ENCODE measurements at regions not wholly inside any gene's neighbourhood (a gene's known extent, or its start where the extent isn't known, plus 50 kb on each side); places are given as distances from the start of the nearest gene placed in this dataset.

- Mint-ChIP-seq H3K4me3 (no peak overlapping the region), H3K36me3 (ENCODE audit: low read depth) (no peaks in the 10 kb centered on the region), H3K9me3 (no peaks in the 10 kb centered on the region), H3K27ac (no peak overlapping the region), H3K4me1 (no peaks in the 10 kb centered on the region), H3K27me3 (no peaks in the 10 kb centered on the region)
- CTCF ChIA-PET: no interaction called here
- DNase-seq: no peak
- POLR2A ChIA-PET: no interaction called here
Observed at GRCh38 chr9:86643946-86644674, 289.9 kb upstream of the TUT7 start.

GRCh38 chr9:86642721-86643120 lies 288.5 kb upstream of the TUT7 start:
- peaks cover 2% of the 10 kb centered on the region for H3K27me3 Mint-ChIP-seq
- ChIA-PET POLR2A (no interaction called here), CTCF (no interaction called here)
- DNase-seq: no peak
- H3K36me3 Mint-ChIP-seq (ENCODE audit: low read depth): no peaks in the 10 kb centered on the region
- no peak overlapping the region for H3K27ac Mint-ChIP-seq
- H3K4me3 Mint-ChIP-seq: no peak overlapping the region
- no peaks in the 10 kb centered on the region for H3K9me3 Mint-ChIP-seq
- no peaks in the 10 kb centered on the region for H3K4me1 Mint-ChIP-seq

GRCh38 chr9:86641970-86642369 lies 287.8 kb upstream of the TUT7 start:
- no peak for DNase-seq
- ChIA-PET POLR2A (no interaction called here), CTCF (no interaction called here)
- Mint-ChIP-seq H3K27ac (no peak overlapping the region), H3K4me1 (no peaks in the 10 kb centered on the region), H3K36me3 (ENCODE audit: low read depth) (no peaks in the 10 kb centered on the region), H3K4me3 (no peak overlapping the region), H3K27me3 (peaks cover 2% of the 10 kb centered on the region), H3K9me3 (no peaks in the 10 kb centered on the region)

- H3K4me1 Mint-ChIP-seq: no peaks in the 10 kb centered on the region
- H3K36me3 Mint-ChIP-seq (ENCODE audit: low read depth): no peaks in the 10 kb centered on the region
- DNase-seq: no peak
- H3K27ac Mint-ChIP-seq: no peak overlapping the region
- CTCF ChIA-PET: no interaction called here
- no peaks in the 10 kb centered on the region for H3K9me3 Mint-ChIP-seq
- H3K27me3 Mint-ChIP-seq: peaks cover 4% of the 10 kb centered on the region
- no peak overlapping the region for H3K4me3 Mint-ChIP-seq
- POLR2A ChIA-PET: no interaction called here
Observed at GRCh38 chr9:86639899-86640379, 285.7 kb upstream of the TUT7 start.

GRCh38 chr9:86639287-86639686 lies 285.1 kb upstream of the TUT7 start:
- DNase-seq: no peak
- POLR2A ChIA-PET: no interaction called here
- no peaks in the 10 kb centered on the region for H3K4me1 Mint-ChIP-seq
- no peak overlapping the region for H3K4me3 Mint-ChIP-seq
- CTCF ChIA-PET: interaction anchor here (1.3 to 1.7 kb wide), 2 partner anchors 206 to 686 kb away, joined by 3 read pairs; no protein-coding TSS in a partner anchor
- no peaks in the 10 kb centered on the region for H3K36me3 Mint-ChIP-seq (ENCODE audit: low read depth)
- H3K27me3 Mint-ChIP-seq: peaks cover 4% of the 10 kb centered on the region
- no peak overlapping the region for H3K27ac Mint-ChIP-seq
- H3K9me3 Mint-ChIP-seq: no peaks in the 10 kb centered on the region

GRCh38 chr9:86638109-86638508 lies 283.9 kb upstream of the TUT7 start:
- H3K27me3 Mint-ChIP-seq: peaks cover 4% of the 10 kb centered on the region
- H3K36me3 Mint-ChIP-seq (ENCODE audit: low read depth): no peaks in the 10 kb centered on the region
- H3K9me3 Mint-ChIP-seq: no peaks in the 10 kb centered on the region
- ChIA-PET CTCF (interaction anchor here (0.7 to 2.1 kb wide), 5 partner anchors 205 to 687 kb away, joined by 3 to 4 read pairs (median 3); no protein-coding TSS in a partner anchor), POLR2A (no interaction called here)
- no peak overlapping the region for H3K27ac Mint-ChIP-seq
- H3K4me1 Mint-ChIP-seq: no peaks in the 10 kb centered on the region
- no peak for DNase-seq
- H3K4me3 Mint-ChIP-seq: no peak overlapping the region

- no peaks in the 10 kb centered on the region for H3K9me3 Mint-ChIP-seq
- H3K4me3 Mint-ChIP-seq: no peak overlapping the region
- H3K27ac Mint-ChIP-seq: no peak overlapping the region
- H3K36me3 Mint-ChIP-seq (ENCODE audit: low read depth): no peaks in the 10 kb centered on the region
- POLR2A ChIA-PET: no interaction called here
- no peaks in the 10 kb centered on the region for H3K4me1 Mint-ChIP-seq
- no peak for DNase-seq
- H3K27me3 Mint-ChIP-seq: peaks cover 4% of the 10 kb centered on the region
- CTCF ChIA-PET: interaction anchor here (0.8 to 2.1 kb wide), 2 partner anchors 237 to 684 kb away, joined by 4 read pairs; no protein-coding TSS in a partner anchor
Observed at GRCh38 chr9:86637515-86637914, 283.3 kb upstream of the TUT7 start.

GRCh38 chr9:86636519-86636918 lies 282.3 kb upstream of the TUT7 start:
- ChIA-PET CTCF (no interaction called here), POLR2A (no interaction called here)
- no peak for DNase-seq
- H3K27me3 Mint-ChIP-seq: peaks cover 5% of the 10 kb centered on the region
- no peaks in the 10 kb centered on the region for H3K9me3 Mint-ChIP-seq
- no peaks in the 10 kb centered on the region for H3K36me3 Mint-ChIP-seq (ENCODE audit: low read depth)
- no peak overlapping the region for H3K27ac Mint-ChIP-seq
- H3K4me1 Mint-ChIP-seq: no peaks in the 10 kb centered on the region
- no peak overlapping the region for H3K4me3 Mint-ChIP-seq

GRCh38 chr9:86636038-86636437 lies 281.8 kb upstream of the TUT7 start:
- DNase-seq: no peak
- peaks cover 5% of the 10 kb centered on the region for H3K27me3 Mint-ChIP-seq
- ChIA-PET POLR2A (no interaction called here), CTCF (no interaction called here)
- H3K27ac Mint-ChIP-seq: no peak overlapping the region
- H3K4me3 Mint-ChIP-seq: no peak overlapping the region
- H3K36me3 Mint-ChIP-seq (ENCODE audit: low read depth): no peaks in the 10 kb centered on the region
- H3K9me3 Mint-ChIP-seq: no peaks in the 10 kb centered on the region
- no peaks in the 10 kb centered on the region for H3K4me1 Mint-ChIP-seq

GRCh38 chr9:86634501-86634900 lies 280.3 kb upstream of the TUT7 start:
- DNase-seq: no peak
- Mint-ChIP-seq H3K27ac (no peak overlapping the region), H3K4me3 (no peak overlapping the region), H3K4me1 (no peaks in the 10 kb centered on the region), H3K9me3 (no peaks in the 10 kb centered on the region), H3K27me3 (peaks cover 5% of the 10 kb centered on the region), H3K36me3 (ENCODE audit: low read depth) (no peaks in the 10 kb centered on the region)
- POLR2A ChIA-PET: no interaction called here
- CTCF ChIA-PET: no interaction called here

- no peak overlapping the region for H3K4me3 Mint-ChIP-seq
- H3K36me3 Mint-ChIP-seq (ENCODE audit: low read depth): no peaks in the 10 kb centered on the region
- ChIA-PET CTCF (no interaction called here), POLR2A (no interaction called here)
- H3K27ac Mint-ChIP-seq: no peak overlapping the region
- H3K4me1 Mint-ChIP-seq: no peaks in the 10 kb centered on the region
- DNase-seq: no peak
- H3K9me3 Mint-ChIP-seq: no peaks in the 10 kb centered on the region
- peaks cover 5% of the 10 kb centered on the region for H3K27me3 Mint-ChIP-seq
Observed at GRCh38 chr9:86633945-86634344, 279.7 kb upstream of the TUT7 start.

- H3K27ac Mint-ChIP-seq: no peak overlapping the region
- ChIA-PET POLR2A (no interaction called here), CTCF (no interaction called here)
- no peaks in the 10 kb centered on the region for H3K9me3 Mint-ChIP-seq
- no peaks in the 10 kb centered on the region for H3K36me3 Mint-ChIP-seq (ENCODE audit: low read depth)
- no peaks in the 10 kb centered on the region for H3K4me1 Mint-ChIP-seq
- DNase-seq: no peak
- H3K27me3 Mint-ChIP-seq: peaks cover 4% of the 10 kb centered on the region
- H3K4me3 Mint-ChIP-seq: no peak overlapping the region
Observed at GRCh38 chr9:86632537-86632936, 278.3 kb upstream of the TUT7 start.

GRCh38 chr9:86629530-86629929 lies 275.3 kb upstream of the TUT7 start:
- Mint-ChIP-seq H3K27ac (no peak overlapping the region), H3K36me3 (ENCODE audit: low read depth) (no peaks in the 10 kb centered on the region), H3K9me3 (no peaks in the 10 kb centered on the region), H3K27me3 (peaks cover 2% of the 10 kb centered on the region), H3K4me3 (no peak overlapping the region), H3K4me1 (no peaks in the 10 kb centered on the region)
- DNase-seq: no peak
- POLR2A ChIA-PET: no interaction called here
- CTCF ChIA-PET: no interaction called here

GRCh38 chr9:86626802-86627201 lies 272.6 kb upstream of the TUT7 start:
- Mint-ChIP-seq H3K27me3 (no peaks in the 10 kb centered on the region), H3K4me3 (no peak overlapping the region), H3K9me3 (no peaks in the 10 kb centered on the region), H3K27ac (no peak overlapping the region), H3K36me3 (ENCODE audit: low read depth) (no peaks in the 10 kb centered on the region), H3K4me1 (no peaks in the 10 kb centered on the region)
- ChIA-PET CTCF (no interaction called here), POLR2A (no interaction called here)
- DNase-seq: no peak
